Naive thymus-derived CD4-positive, alpha-beta T cell (primary cell): ENCODE measurements at regions not wholly inside any gene's neighbourhood (a gene's known extent, or its start where the extent isn't known, plus 50 kb on each side); places are given as distances from the start of the nearest gene placed in this dataset.

Experiments used
- ATAC-seq: fragments of 150-1000 bp; cut with Tn5 transposase; 2 replicates; pipeline ENCODE4 v1.10.0; 2021; ENCODE audit warnings: mild to moderate bottlenecking, moderate library complexity
- CTCF ChIA-PET: fragments of 350-600 bp; sonication (Branson Sonifier 250); formaldehyde crosslinking; loops from one replicate; lab custom pipeline; 2021; ENCODE audit warnings: antibody characterized with exemption; lab: Charles Lee
- POLR2A ChIA-PET: fragments of 350-600 bp; sonication (Branson Sonifier 250); formaldehyde crosslinking; loops from one replicate; lab custom pipeline; 2021; ENCODE audit warnings: antibody characterized with exemption, inconsistent platforms; lab: Charles Lee
- DNase-seq, 9 donors: peaks; one replicate each; pipeline versions ENCODE4 v3.0.0 to v3.0.0-alpha.2; 2020 to 2022; ENCODE audit warnings: mixed read lengths in 1 of 9
- H3K27ac ChIP-seq: one replicate; pipeline ENCODE4 v1.7.0; 2013; ENCODE audit warnings: mild to moderate bottlenecking, low read depth, low read length, moderate library complexity
- H3K27me3 ChIP-seq, 2 donors: one replicate each; pipeline ENCODE4 v1.7.0; 2013; ENCODE audit warnings: low read length in 2 of 2, mild to moderate bottlenecking in 2 of 2, moderate library complexity in 2 of 2; ENCODE audit not compliant: control insufficient read depth in 2 of 2, insufficient read depth in 2 of 2
- H3K36me3 ChIP-seq, 3 experiments: 1 replicate in 2 of 3; 2 replicates in 1 of 3; pipeline ENCODE4 v1.7.0; 2013; ENCODE audit warnings: low read length in 3 of 3, mild to moderate bottlenecking in 3 of 3, moderate library complexity in 1 of 3; ENCODE audit not compliant: insufficient read depth in 3 of 3, control insufficient read depth in 2 of 3
- H3K4me1 ChIP-seq, 2 donors: one replicate each; pipeline ENCODE4 v1.7.0; 2013; ENCODE audit warnings: low read length in 2 of 2, mild to moderate bottlenecking in 2 of 2, moderate library complexity in 1 of 2; ENCODE audit not compliant: control insufficient read depth in 2 of 2, insufficient read depth in 2 of 2
- H3K4me3 ChIP-seq: 2 replicates; pipeline ENCODE4 v1.7.0; 2013; ENCODE audit warnings: mild to moderate bottlenecking, low read length
- H3K9me3 ChIP-seq, 3 experiments: 1 replicate in 2 of 3; 2 replicates in 1 of 3; pipeline ENCODE4 v1.7.0; 2013; ENCODE audit warnings: low read length in 3 of 3; ENCODE audit not compliant: control insufficient read depth in 2 of 3
- H3K27ac Mint-ChIP-seq, 9 donors: one replicate each; pipeline ENCODE4 v1.8.0; 2020 to 2022; ENCODE audit warnings: mixed read lengths in 9 of 9, mild to moderate bottlenecking in 8 of 9, moderate library complexity in 5 of 9, inconsistent platforms in 2 of 9
- H3K27me3 Mint-ChIP-seq, 5 donors: one replicate each; pipeline ENCODE4 v1.8.0; 2021 to 2022; ENCODE audit warnings: mixed read lengths in 5 of 5, mild to moderate bottlenecking in 1 of 5
- H3K36me3 Mint-ChIP-seq, 5 donors: one replicate each; pipeline ENCODE4 v1.8.0; 2020 to 2022; ENCODE audit warnings: mixed read lengths in 5 of 5, mild to moderate bottlenecking in 3 of 5, inconsistent platforms in 1 of 5
- H3K4me1 Mint-ChIP-seq, 7 donors: one replicate each; pipeline ENCODE4 v1.8.0; 2020 to 2022; ENCODE audit warnings: mixed read lengths in 7 of 7, mild to moderate bottlenecking in 3 of 7, inconsistent platforms in 1 of 7
- H3K4me3 Mint-ChIP-seq, 10 donors: one replicate each; pipeline ENCODE4 v1.8.0; 2020 to 2022; ENCODE audit warnings: mild to moderate bottlenecking in 10 of 10, mixed read lengths in 10 of 10, moderate library complexity in 6 of 10, inconsistent platforms in 2 of 10
- H3K9me3 Mint-ChIP-seq, 11 donors: one replicate each; pipeline ENCODE4 v1.8.0; 2020 to 2022; ENCODE audit warnings: mixed read lengths in 11 of 11, mild to moderate bottlenecking in 4 of 11, inconsistent platforms in 1 of 11, moderate library complexity in 1 of 11
- intact Hi-C, 2 donors: fragments of 100-400 bp; cut with micrococcal nuclease; formaldehyde crosslinking; loops; one replicate each; pipeline ENCODE4 v1.15.1; 2023

- no peak for ATAC-seq
- intact Hi-C loops, result no loop called here
- peaks cover 0 to 9% (median 0%) of the 10 kb centered on the region in 3 experiments for H3K9me3 ChIP-seq
- H3K4me1 ChIP-seq, result no peaks in the 10 kb centered on the region
- Mint-ChIP-seq H3K4me3 (no peak overlapping the region), H3K27ac (no peak overlapping the region), H3K27me3 (no peaks in the 10 kb centered on the region), H3K36me3 (no peaks in the 10 kb centered on the region), H3K9me3 (peaks cover 0 to 8% (median 4%) of the 10 kb centered on the region in 11 donors), H3K4me1 (peaks cover 0 to 8% (median 0%) of the 10 kb centered on the region in 7 donors)
- no peaks in the 10 kb centered on the region for H3K27me3 ChIP-seq
- no peak for DNase-seq
- CTCF ChIA-PET, result no interaction called here
- H3K36me3 ChIP-seq, result no peaks in the 10 kb centered on the region
- POLR2A ChIA-PET, result no interaction called here
- H3K4me3 ChIP-seq, result no peak overlapping the region
- H3K27ac ChIP-seq, result no peak overlapping the region
Observed at GRCh38 chr16:85541181-85541580, 71.9 kb upstream of the GSE1 start.

GRCh38 chr16:85541619-85541979, 71.5 kb upstream of the GSE1 start:
- Histone ChIP-seq H3K4me3 (no peak overlapping the region), H3K9me3 (peaks cover 0 to 9% (median 0%) of the 10 kb centered on the region in 3 experiments), H3K4me1 (no peaks in the 10 kb centered on the region), H3K36me3 (no peaks in the 10 kb centered on the region), H3K27me3 (no peaks in the 10 kb centered on the region), H3K27ac (no peak overlapping the region)
- Mint-ChIP-seq H3K4me1 (peaks cover 0 to 6% (median 0%) of the 10 kb centered on the region in 7 donors), H3K9me3 (peaks cover 0 to 8% (median 4%) of the 10 kb centered on the region in 11 donors), H3K4me3 (no peak overlapping the region), H3K27ac (no peak overlapping the region), H3K27me3 (no peaks in the 10 kb centered on the region), H3K36me3 (no peaks in the 10 kb centered on the region)
- ChIA-PET CTCF (no interaction called here), POLR2A (no interaction called here)
- DNase-seq, result no peak
- intact Hi-C loops, result no loop called here
- ATAC-seq, result no peak

DNA sequence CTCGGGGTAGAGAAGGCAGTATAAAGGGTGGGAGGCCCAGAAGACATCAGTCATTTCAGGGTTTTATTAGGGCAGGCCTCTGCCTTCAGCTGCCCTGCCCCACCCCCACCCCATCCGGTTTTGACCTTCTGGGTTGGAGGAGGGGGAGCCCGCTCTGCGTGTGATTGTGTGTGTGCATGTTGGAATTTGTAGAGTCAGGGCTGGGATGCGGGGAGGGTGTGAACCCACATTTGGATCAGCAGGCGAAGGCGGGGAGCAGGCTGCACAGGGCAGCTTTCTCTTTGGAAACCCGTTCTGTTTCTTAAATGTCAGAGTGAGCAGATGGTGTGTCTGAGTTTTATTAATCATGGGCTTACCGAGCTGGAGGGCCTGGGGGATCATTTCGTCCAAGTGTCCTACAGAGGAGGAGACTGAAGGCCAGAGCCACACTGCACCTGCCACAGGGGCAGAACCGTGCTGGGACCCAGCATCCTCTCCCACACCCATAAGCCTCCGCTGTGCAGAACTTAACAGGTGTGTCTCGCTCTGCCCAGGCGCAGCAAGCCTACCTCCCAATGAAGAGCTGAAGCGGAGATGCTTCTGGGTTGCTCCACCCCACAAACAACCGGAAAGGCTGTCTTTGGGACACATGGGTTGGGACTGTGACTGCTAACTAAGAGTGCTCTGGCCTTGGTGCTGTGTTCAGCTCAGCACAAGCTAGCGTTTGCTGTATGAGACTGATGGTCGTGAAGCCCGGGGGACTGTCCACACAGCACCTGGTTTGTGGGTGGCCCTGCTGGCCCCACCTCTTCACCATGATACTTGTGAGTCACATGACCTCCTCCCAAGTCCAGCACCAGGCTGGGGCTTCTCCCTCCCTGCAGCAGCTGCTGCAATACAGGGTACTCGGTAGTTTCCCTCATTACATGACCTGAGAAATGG, 70.9 kb upstream of the GSE1 start:
- H3K4me1 Mint-ChIP-seq, result peaks cover 0 to 4% (median 0%) of the 10 kb centered on the region in 7 donors
- H3K4me3 Mint-ChIP-seq, result no peak overlapping the region
- peak overlapping the region in 1 of 9 donors; percentile 29 for H3K27ac Mint-ChIP-seq
- H3K9me3 Mint-ChIP-seq, result peaks cover 0 to 8% (median 4%) of the 10 kb centered on the region in 11 donors
- intact Hi-C loops, result no loop called here
- no peaks in the 10 kb centered on the region for H3K36me3 Mint-ChIP-seq
- DNase-seq, result no peak
- H3K4me3 ChIP-seq, result no peak overlapping the region
- no peaks in the 10 kb centered on the region for H3K27me3 ChIP-seq
- H3K9me3 ChIP-seq, result peaks cover 0 to 9% (median 0%) of the 10 kb centered on the region in 3 experiments
- no peak overlapping the region for H3K27ac ChIP-seq
- no peaks in the 10 kb centered on the region for H3K4me1 ChIP-seq
- no peaks in the 10 kb centered on the region for H3K36me3 ChIP-seq
- H3K27me3 Mint-ChIP-seq, result no peaks in the 10 kb centered on the region
- ChIA-PET POLR2A (no interaction called here), CTCF (no interaction called here)
- ATAC-seq, result no peak

DNA sequence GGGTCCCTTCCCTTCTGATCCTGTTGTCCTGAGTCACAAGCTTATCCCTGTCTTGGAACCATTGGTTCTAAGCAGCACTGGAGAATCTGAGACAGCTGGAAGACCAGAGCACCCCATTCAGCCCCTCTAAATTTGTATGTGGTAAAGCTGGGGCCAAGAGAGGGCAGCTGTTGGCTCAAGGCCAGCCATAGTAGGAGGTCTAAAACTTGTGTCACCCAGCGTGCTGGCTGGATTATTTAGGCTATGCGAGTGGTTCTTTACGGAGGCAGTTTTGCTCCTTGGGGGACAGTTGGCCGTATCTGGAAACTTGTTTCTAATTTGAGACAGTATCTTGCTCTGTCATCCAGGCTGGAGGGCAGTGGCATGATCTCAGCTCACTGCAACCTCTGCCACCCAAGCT, 69.6 kb upstream of the GSE1 start:
- intact Hi-C loops, result no loop called here
- Mint-ChIP-seq H3K27me3 (no peaks in the 10 kb centered on the region), H3K36me3 (no peaks in the 10 kb centered on the region), H3K4me1 (peaks cover 0 to 4% (median 0%) of the 10 kb centered on the region in 7 donors), H3K27ac (no peak overlapping the region), H3K4me3 (no peak overlapping the region), H3K9me3 (peaks cover 0 to 10% (median 4%) of the 10 kb centered on the region in 11 donors)
- Histone ChIP-seq H3K27me3 (no peaks in the 10 kb centered on the region), H3K36me3 (no peaks in the 10 kb centered on the region), H3K4me3 (no peak overlapping the region), H3K4me1 (no peaks in the 10 kb centered on the region), H3K27ac (no peak overlapping the region), H3K9me3 (peaks cover 0 to 9% (median 0%) of the 10 kb centered on the region in 3 experiments)
- no peak for DNase-seq
- ChIA-PET POLR2A (no interaction called here), CTCF (no interaction called here)
- ATAC-seq, result no peak

DNA sequence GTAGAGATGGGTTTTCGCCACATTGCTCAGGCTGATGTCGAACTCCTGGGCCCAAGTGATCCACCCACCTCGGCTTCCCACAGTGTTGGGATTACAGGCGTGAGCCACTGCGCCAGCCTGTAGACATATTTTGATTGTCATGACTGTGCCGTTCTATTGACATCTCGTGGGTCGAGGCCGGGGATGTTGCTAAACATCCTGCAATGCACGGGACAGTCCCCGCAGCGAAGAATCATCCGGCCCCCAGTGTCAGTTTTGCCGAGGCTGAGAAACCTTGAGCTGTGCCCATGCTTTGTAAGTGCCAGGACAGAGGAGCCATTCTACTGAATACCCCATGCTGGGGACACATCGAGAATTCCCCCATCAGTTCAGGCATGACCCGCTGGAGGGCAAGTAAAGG, 69.1 kb upstream of the GSE1 start:
- H3K4me1 Mint-ChIP-seq, result peaks cover 0 to 4% (median 0%) of the 10 kb centered on the region in 7 donors
- no peaks in the 10 kb centered on the region for H3K27me3 Mint-ChIP-seq
- no peaks in the 10 kb centered on the region for H3K36me3 Mint-ChIP-seq
- no peak overlapping the region for H3K4me3 Mint-ChIP-seq
- CTCF ChIA-PET, result no interaction called here
- Histone ChIP-seq H3K27me3 (no peaks in the 10 kb centered on the region), H3K36me3 (no peaks in the 10 kb centered on the region), H3K4me3 (no peak overlapping the region), H3K4me1 (no peaks in the 10 kb centered on the region), H3K9me3 (peaks cover 0 to 9% (median 0%) of the 10 kb centered on the region in 3 experiments), H3K27ac (no peak overlapping the region)
- DNase-seq (no peak), ATAC-seq (peak; percentile 75)
- POLR2A ChIA-PET, result no interaction called here
- H3K27ac Mint-ChIP-seq, result no peak overlapping the region
- intact Hi-C loops, result no loop called here
- H3K9me3 Mint-ChIP-seq, result peaks cover 0 to 10% (median 4%) of the 10 kb centered on the region in 11 donors

DNA sequence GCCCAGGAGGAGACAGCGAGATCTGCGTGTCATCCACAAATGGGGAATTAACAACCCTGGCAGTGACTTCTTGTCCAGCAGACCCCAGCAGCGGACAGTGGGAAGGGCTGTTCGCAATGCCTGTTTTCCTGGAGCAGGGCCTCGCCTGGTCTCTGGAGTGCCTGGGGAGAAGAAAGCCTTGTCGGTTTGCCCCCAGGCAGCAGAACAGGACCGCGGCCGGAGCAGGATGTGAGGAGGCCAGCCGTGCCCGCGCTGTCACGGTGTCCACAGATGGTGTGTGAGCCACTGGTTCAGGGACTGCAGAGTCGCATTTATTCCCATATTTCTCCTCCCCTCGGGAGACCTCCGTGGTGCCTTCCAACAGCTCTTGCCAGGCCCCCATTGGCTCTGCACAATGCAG, 68.5 kb upstream of the GSE1 start:
- no peak overlapping the region for H3K27ac ChIP-seq
- ATAC-seq (no peak), DNase-seq (no peak)
- Mint-ChIP-seq H3K36me3 (no peaks in the 10 kb centered on the region), H3K27me3 (no peaks in the 10 kb centered on the region), H3K9me3 (peaks cover 0 to 7% (median 3%) of the 10 kb centered on the region in 11 donors), H3K4me1 (peaks cover 0 to 4% (median 0%) of the 10 kb centered on the region in 7 donors), H3K27ac (no peak overlapping the region), H3K4me3 (no peak overlapping the region)
- H3K36me3 ChIP-seq, result no peaks in the 10 kb centered on the region
- no peaks in the 10 kb centered on the region for H3K27me3 ChIP-seq
- ChIA-PET POLR2A (no interaction called here), CTCF (no interaction called here)
- intact Hi-C loops, result no loop called here
- no peak overlapping the region for H3K4me3 ChIP-seq
- H3K4me1 ChIP-seq, result no peaks in the 10 kb centered on the region
- H3K9me3 ChIP-seq, result peaks cover 0 to 7% (median 0%) of the 10 kb centered on the region in 3 experiments
